ENCODE measurements at regions not wholly inside any gene's neighbourhood (a gene's known extent, or its start where the extent isn't known, plus 50 kb on each side); places are given as distances from the start of the nearest gene placed in this dataset.

- TF ChIP-seq, protein P1, sequence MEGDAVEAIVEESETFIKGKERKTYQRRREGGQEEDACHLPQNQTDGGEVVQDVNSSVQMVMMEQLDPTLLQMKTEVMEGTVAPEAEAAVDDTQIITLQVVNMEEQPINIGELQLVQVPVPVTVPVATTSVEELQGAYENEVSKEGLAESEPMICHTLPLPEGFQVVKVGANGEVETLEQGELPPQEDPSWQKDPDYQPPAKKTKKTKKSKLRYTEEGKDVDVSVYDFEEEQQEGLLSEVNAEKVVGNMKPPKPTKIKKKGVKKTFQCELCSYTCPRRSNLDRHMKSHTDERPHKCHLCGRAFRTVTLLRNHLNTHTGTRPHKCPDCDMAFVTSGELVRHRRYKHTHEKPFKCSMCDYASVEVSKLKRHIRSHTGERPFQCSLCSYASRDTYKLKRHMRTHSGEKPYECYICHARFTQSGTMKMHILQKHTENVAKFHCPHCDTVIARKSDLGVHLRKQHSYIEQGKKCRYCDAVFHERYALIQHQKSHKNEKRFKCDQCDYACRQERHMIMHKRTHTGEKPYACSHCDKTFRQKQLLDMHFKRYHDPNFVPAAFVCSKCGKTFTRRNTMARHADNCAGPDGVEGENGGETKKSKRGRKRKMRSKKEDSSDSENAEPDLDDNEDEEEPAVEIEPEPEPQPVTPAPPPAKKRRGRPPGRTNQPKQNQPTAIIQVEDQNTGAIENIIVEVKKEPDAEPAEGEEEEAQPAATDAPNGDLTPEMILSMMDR (IDR thresholded peaks at IDR 0.05; ENCODE audit: low read depth, low read length, poor library complexity, severe bottlenecking), result no peak
- no peak for TF ChIP-seq EZH2phosphoT487 (IDR thresholded peaks at IDR 0.05; ENCODE audit: borderline replicate concordance, low read length)
These were observed 695.0 kb downstream of the COL12A1 start for GRCh38 chr6:74510878-74511277.
